Sigmoid colon (tissue), 4 donors: ENCODE measurements at regions not wholly inside any gene's neighbourhood (a gene's known extent, or its start where the extent isn't known, plus 50 kb on each side); places are given as distances from the start of the nearest gene placed in this dataset.

Source experiments
- EP300 ChIP-seq, 4 donors: sonication (generic); formaldehyde crosslinking; IDR thresholded peaks; one replicate each; pipeline ENCODE4 v1.6.1; 2017; ENCODE audit warnings: antibody characterized with exemption in 4 of 4
- POLR2A ChIP-seq, 2 donors: fragments of 450-650 bp; IDR thresholded peaks; one replicate each; pipeline ENCODE4 v1.6.1; 2016; ENCODE audit warnings: antibody characterized with exemption in 2 of 2, mild to moderate bottlenecking in 2 of 2, moderate library complexity in 2 of 2
- POLR2AphosphoS5 ChIP-seq, 4 donors: sonication (generic); formaldehyde crosslinking; IDR thresholded peaks; one replicate each; pipeline ENCODE4 v1.6.1; 2017; ENCODE audit warnings: antibody characterized with exemption in 4 of 4
- TF ChIP-seq, protein P1 (sequence below), 4 experiments: fragments of 450-650 bp in 3 of 4; fragments of 200-600 bp in 1 of 4; IDR thresholded peaks; one replicate each; pipeline ENCODE4 v1.5.1; 2016 to 2019; ENCODE audit warnings: antibody characterized with exemption in 4 of 4, mild to moderate bottlenecking in 3 of 4, moderate library complexity in 2 of 4

GRCh38 chr18:6509832-6510231, 95.1 kb upstream of the L3MBTL4 start:
- TF ChIP-seq POLR2A (IDR thresholded peaks at IDR 0.05) (no peak), EP300 (IDR thresholded peaks at IDR 0.05) (no peak), POLR2AphosphoS5 (IDR thresholded peaks at IDR 0.05) (no peak)
- TF ChIP-seq, protein P1, sequence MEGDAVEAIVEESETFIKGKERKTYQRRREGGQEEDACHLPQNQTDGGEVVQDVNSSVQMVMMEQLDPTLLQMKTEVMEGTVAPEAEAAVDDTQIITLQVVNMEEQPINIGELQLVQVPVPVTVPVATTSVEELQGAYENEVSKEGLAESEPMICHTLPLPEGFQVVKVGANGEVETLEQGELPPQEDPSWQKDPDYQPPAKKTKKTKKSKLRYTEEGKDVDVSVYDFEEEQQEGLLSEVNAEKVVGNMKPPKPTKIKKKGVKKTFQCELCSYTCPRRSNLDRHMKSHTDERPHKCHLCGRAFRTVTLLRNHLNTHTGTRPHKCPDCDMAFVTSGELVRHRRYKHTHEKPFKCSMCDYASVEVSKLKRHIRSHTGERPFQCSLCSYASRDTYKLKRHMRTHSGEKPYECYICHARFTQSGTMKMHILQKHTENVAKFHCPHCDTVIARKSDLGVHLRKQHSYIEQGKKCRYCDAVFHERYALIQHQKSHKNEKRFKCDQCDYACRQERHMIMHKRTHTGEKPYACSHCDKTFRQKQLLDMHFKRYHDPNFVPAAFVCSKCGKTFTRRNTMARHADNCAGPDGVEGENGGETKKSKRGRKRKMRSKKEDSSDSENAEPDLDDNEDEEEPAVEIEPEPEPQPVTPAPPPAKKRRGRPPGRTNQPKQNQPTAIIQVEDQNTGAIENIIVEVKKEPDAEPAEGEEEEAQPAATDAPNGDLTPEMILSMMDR (IDR thresholded peaks at IDR 0.05) = no peak
